ENCODE measurements at regions not wholly inside any gene's neighbourhood (a gene's known extent, or its start where the extent isn't known, plus 50 kb on each side); places are given as distances from the start of the nearest gene placed in this dataset.

DNA sequence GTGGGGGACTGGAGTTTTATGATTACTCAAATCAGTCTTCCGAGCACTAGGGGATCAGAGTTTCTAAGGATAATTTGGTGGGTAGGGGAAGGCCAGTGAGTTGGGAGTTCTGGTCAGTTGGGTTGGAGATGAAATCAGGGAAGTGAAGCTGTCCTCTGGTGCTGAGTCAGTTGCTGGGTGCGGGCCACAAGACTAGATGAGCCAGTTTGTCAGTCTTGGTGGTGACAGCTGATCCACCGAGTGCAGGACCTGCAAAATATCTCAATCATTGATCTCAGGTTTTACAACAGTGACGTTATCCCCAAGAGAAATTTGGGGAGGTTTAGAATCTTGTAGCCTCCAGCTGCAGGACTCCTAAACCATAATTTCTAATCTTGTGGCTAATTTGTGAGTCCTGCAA lies 249.4 kb downstream of the FAM43A start:
- TF ChIP-seq SMC3 (IDR thresholded peaks at IDR 0.05; ENCODE audit: low read depth, low read length) (no peak), EZH2phosphoT487 (IDR thresholded peaks at IDR 0.05; ENCODE audit: borderline replicate concordance, low read depth) (no peak), TAF1 (IDR thresholded peaks at IDR 0.05; ENCODE audit: borderline replicate concordance, low read depth, low read length) (no peak), POLR2AphosphoS5 (IDR thresholded peaks at IDR 0.05; ENCODE audit: low read depth, low read length) (no peak), GATA2 (CRISPR knock-in tag; IDR thresholded peaks at IDR 0.05) (no peak), MXI1 (IDR thresholded peaks at IDR 0.05; ENCODE audit: low read depth, low read length) (no peak), SIN3A (IDR thresholded peaks at IDR 0.05; ENCODE audit: borderline replicate concordance, low read depth, low read length) (no peak), MEF2A (IDR thresholded peaks at IDR 0.05; ENCODE audit: borderline replicate concordance, low read depth) (no peak), EP300 (IDR thresholded peaks at IDR 0.05; ENCODE audit: borderline replicate concordance in 1 of 2, low read depth in 1 of 2, low read length in 1 of 2) (no peak)
- TF ChIP-seq, protein P1, sequence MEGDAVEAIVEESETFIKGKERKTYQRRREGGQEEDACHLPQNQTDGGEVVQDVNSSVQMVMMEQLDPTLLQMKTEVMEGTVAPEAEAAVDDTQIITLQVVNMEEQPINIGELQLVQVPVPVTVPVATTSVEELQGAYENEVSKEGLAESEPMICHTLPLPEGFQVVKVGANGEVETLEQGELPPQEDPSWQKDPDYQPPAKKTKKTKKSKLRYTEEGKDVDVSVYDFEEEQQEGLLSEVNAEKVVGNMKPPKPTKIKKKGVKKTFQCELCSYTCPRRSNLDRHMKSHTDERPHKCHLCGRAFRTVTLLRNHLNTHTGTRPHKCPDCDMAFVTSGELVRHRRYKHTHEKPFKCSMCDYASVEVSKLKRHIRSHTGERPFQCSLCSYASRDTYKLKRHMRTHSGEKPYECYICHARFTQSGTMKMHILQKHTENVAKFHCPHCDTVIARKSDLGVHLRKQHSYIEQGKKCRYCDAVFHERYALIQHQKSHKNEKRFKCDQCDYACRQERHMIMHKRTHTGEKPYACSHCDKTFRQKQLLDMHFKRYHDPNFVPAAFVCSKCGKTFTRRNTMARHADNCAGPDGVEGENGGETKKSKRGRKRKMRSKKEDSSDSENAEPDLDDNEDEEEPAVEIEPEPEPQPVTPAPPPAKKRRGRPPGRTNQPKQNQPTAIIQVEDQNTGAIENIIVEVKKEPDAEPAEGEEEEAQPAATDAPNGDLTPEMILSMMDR (IDR thresholded peaks at IDR 0.05) = no peak
- TF ChIP-seq, protein P2, sequence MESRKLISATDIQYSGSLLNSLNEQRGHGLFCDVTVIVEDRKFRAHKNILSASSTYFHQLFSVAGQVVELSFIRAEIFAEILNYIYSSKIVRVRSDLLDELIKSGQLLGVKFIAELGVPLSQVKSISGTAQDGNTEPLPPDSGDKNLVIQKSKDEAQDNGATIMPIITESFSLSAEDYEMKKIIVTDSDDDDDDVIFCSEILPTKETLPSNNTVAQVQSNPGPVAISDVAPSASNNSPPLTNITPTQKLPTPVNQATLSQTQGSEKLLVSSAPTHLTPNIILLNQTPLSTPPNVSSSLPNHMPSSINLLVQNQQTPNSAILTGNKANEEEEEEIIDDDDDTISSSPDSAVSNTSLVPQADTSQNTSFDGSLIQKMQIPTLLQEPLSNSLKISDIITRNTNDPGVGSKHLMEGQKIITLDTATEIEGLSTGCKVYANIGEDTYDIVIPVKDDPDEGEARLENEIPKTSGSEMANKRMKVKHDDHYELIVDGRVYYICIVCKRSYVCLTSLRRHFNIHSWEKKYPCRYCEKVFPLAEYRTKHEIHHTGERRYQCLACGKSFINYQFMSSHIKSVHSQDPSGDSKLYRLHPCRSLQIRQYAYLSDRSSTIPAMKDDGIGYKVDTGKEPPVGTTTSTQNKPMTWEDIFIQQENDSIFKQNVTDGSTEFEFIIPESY (IDR thresholded peaks at IDR 0.05; ENCODE audit: borderline replicate concordance, low read depth) = no peak
